ENCODE measurements at regions not wholly inside any gene's neighbourhood (a gene's known extent, or its start where the extent isn't known, plus 50 kb on each side); places are given as distances from the start of the nearest gene placed in this dataset.

GRCh38 chr5:110996742-110997141 lies 74.8 kb upstream of the TSLP start:
- Histone ChIP-seq H3K27ac (ENCODE audit: control insufficient read depth, insufficient read depth, low read length) (no peak overlapping the region), H2AFZ (ENCODE audit: control insufficient read depth, low read length) (no peak overlapping the region), H3K27me3 (ENCODE audit: control insufficient read depth, extremely low read depth, insufficient read depth, low read length) (no peaks in the 10 kb centered on the region), H3K9me3 (ENCODE audit: control insufficient read depth, low read depth, low read length) (no peaks in the 10 kb centered on the region), H3K9me1 (ENCODE audit: control insufficient read depth, extremely low read depth, insufficient read depth, low read length) (no peaks in the 10 kb centered on the region), H3K9ac (ENCODE audit: control insufficient read depth, extremely low read depth, insufficient read depth, low read length) (no peak overlapping the region), H3K4me2 (ENCODE audit: control insufficient read depth, extremely low read depth, insufficient read depth, low read depth, low read length) (no peak overlapping the region), H3K4me1 (ENCODE audit: control insufficient read depth, extremely low read depth, insufficient read depth, low read length) (no peaks in the 10 kb centered on the region), H4K20me1 (ENCODE audit: control insufficient read depth, extremely low read depth, insufficient read depth, low read length) (no peaks in the 10 kb centered on the region), H3K4me3 (ENCODE audit: control insufficient read depth in 2 of 3, extremely low read depth in 1 of 3, insufficient read depth in 2 of 3, low read depth in 1 of 3, low read length in 3 of 3) (no peak overlapping the region), H3K79me2 (ENCODE audit: control insufficient read depth, insufficient read depth, low read length) (no peaks in the 10 kb centered on the region), H3K36me3 (ENCODE audit: control insufficient read depth in 2 of 2, extremely low read depth in 1 of 2, insufficient read depth in 2 of 2, low read length in 2 of 2) (no peaks in the 10 kb centered on the region)
- FAIRE-seq (no peak), DNase-seq (ENCODE audit: low read depth, low spot score) (no peak)
- TF ChIP-seq EZH2 (IDR thresholded peaks at IDR 0.05; ENCODE audit: low read length): no peak
- no peak for TF ChIP-seq CTCF (optimal IDR thresholded peaks at IDR 0.05 in 1 of 3, IDR thresholded peaks at IDR 0.05 in 1 of 3, conservative IDR thresholded peaks at IDR 0.05 in 1 of 3; ENCODE audit: extremely low read depth in 1 of 3, insufficient read depth in 2 of 3, low read length in 3 of 3)
- dilution Hi-C loops (cut with MboI; ENCODE audit: extremely low pct_ligation_motif_present, low sequenced_read_pairs): no loop called here

DNA sequence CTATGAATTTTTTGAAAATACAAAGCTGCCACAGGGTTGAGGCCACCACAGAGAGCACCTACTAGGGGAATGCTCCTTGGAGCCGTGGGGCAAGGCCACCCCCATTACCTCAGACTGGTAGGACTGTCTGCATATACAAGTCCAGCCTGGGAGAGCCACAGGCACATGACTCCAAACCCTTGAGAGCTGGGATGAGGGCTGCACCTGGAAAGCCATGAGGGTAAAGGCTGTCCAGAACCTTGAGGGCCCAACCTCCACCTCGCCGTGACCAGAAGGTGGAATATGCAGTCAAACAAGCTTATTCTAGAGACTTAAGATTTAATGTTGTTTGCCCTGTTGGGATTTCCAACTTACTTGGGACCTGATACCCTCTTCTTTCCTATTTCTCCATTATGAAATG lies 69.5 kb upstream of the TSLP start:
- Histone ChIP-seq H3K27me3 (ENCODE audit: control insufficient read depth, extremely low read depth, insufficient read depth, low read length) (no peaks in the 10 kb centered on the region), H3K9ac (ENCODE audit: control insufficient read depth, extremely low read depth, insufficient read depth, low read length) (no peak overlapping the region), H3K27ac (ENCODE audit: control insufficient read depth, insufficient read depth, low read length) (no peak overlapping the region), H4K20me1 (ENCODE audit: control insufficient read depth, extremely low read depth, insufficient read depth, low read length) (no peaks in the 10 kb centered on the region), H3K9me1 (ENCODE audit: control insufficient read depth, extremely low read depth, insufficient read depth, low read length) (no peaks in the 10 kb centered on the region), H2AFZ (ENCODE audit: control insufficient read depth, low read length) (no peak overlapping the region), H3K36me3 (ENCODE audit: control insufficient read depth in 2 of 2, extremely low read depth in 1 of 2, insufficient read depth in 2 of 2, low read length in 2 of 2) (no peaks in the 10 kb centered on the region), H3K79me2 (ENCODE audit: control insufficient read depth, insufficient read depth, low read length) (no peaks in the 10 kb centered on the region), H3K4me1 (ENCODE audit: control insufficient read depth, extremely low read depth, insufficient read depth, low read length) (no peaks in the 10 kb centered on the region), H3K9me3 (ENCODE audit: control insufficient read depth, low read depth, low read length) (no peaks in the 10 kb centered on the region), H3K4me3 (ENCODE audit: control insufficient read depth in 2 of 3, extremely low read depth in 1 of 3, insufficient read depth in 2 of 3, low read depth in 1 of 3, low read length in 3 of 3) (no peak overlapping the region), H3K4me2 (ENCODE audit: control insufficient read depth, extremely low read depth, insufficient read depth, low read depth, low read length) (no peak overlapping the region)
- TF ChIP-seq CTCF (optimal IDR thresholded peaks at IDR 0.05 in 1 of 3, IDR thresholded peaks at IDR 0.05 in 1 of 3, conservative IDR thresholded peaks at IDR 0.05 in 1 of 3; ENCODE audit: extremely low read depth in 1 of 3, insufficient read depth in 2 of 3, low read length in 3 of 3): no peak
- TF ChIP-seq EZH2 (IDR thresholded peaks at IDR 0.05; ENCODE audit: low read length): no peak
- DNase-seq (ENCODE audit: low read depth, low spot score) (no peak), FAIRE-seq (no peak)
- dilution Hi-C loops (cut with MboI; ENCODE audit: extremely low pct_ligation_motif_present, low sequenced_read_pairs): no loop called here
